GM23248 (cell line): ENCODE measurements at regions not wholly inside any gene's neighbourhood (a gene's known extent, or its start where the extent isn't known, plus 50 kb on each side); places are given as distances from the start of the nearest gene placed in this dataset.

Experiments
- EZH2 ChIP-seq: fragments of 200-600 bp; sonication (generic); IDR thresholded peaks from 2 replicates; pipeline ENCODE4 v1.6.1; 2018; ENCODE audit warnings: antibody characterized with exemption, mild to moderate bottlenecking; ENCODE audit not compliant: insufficient read depth, poor library complexity, severe bottlenecking
- EZH2phosphoT487 ChIP-seq: fragments of 200-600 bp; sonication (generic); IDR thresholded peaks from 2 replicates; pipeline ENCODE4 v1.6.1; 2018; ENCODE audit warnings: antibody characterized with exemption, moderate library complexity, mild to moderate bottlenecking, low read depth; ENCODE audit not compliant: insufficient read depth

- TF ChIP-seq EZH2 (no peak), EZH2phosphoT487 (no peak)
Observed at GRCh38 chr3:66709532-66709931, 208.7 kb upstream of the LRIG1 start.
